Nephron (organoid): ENCODE measurements at regions not wholly inside any gene's neighbourhood (a gene's known extent, or its start where the extent isn't known, plus 50 kb on each side); places are given as distances from the start of the nearest gene placed in this dataset.

Source experiments
- H3K27ac Mint-ChIP-seq, 3 experiments: 2 replicates each; pipeline ENCODE4 v1.8.0; 2020; ENCODE audit warnings: mixed read lengths in 3 of 3, mild to moderate bottlenecking in 2 of 3, moderate library complexity in 1 of 3
- H3K27me3 Mint-ChIP-seq: 2 replicates; pipeline ENCODE4 v1.8.0; 2021; ENCODE audit warnings: low read depth, mild to moderate bottlenecking, moderate library complexity, mixed read lengths
- H3K36me3 Mint-ChIP-seq: 2 replicates; pipeline ENCODE4 v1.8.0; 2020; ENCODE audit warnings: low read depth, mixed read lengths
- H3K4me1 Mint-ChIP-seq: 2 replicates; pipeline ENCODE4 v1.8.0; 2020; ENCODE audit warnings: mixed read lengths
- H3K4me3 Mint-ChIP-seq, 3 experiments: 2 replicates each; pipeline ENCODE4 v1.8.0; 2020; ENCODE audit warnings: mild to moderate bottlenecking in 3 of 3, mixed read lengths in 3 of 3, moderate library complexity in 2 of 3
- H3K9me3 Mint-ChIP-seq: 2 replicates; pipeline ENCODE4 v1.8.0; 2020; ENCODE audit warnings: mixed read lengths
- CTCF ChIP-seq, 3 experiments: fragments of 200-600 bp; sonication (generic); IDR thresholded peaks; one replicate each; pipeline ENCODE4 v1.5.0; 2021; ENCODE audit warnings: antibody characterized with exemption in 3 of 3; ENCODE audit not compliant: unreplicated experiment in 3 of 3

DNA sequence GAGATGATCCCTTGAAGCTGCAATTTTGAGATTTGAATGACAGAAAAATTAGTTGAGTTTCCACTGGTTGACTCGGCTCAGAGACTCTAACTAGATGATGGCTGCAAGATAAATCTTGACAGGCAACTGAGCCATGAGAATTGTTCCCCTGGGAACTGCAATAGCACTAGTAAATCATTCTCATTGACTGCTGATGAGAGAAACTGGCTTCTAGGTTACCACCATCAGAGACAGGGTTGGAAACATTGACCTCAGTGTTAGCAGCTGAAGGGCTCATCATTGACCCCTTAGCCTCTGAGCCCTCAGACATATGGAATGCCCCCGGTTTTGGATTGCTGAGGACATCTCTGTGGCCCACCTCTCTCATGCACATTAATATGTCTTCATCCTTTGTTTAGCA lies 125.4 kb upstream of the COX10 start:
- H3K9me3 Mint-ChIP-seq, result peaks cover 19% of the 10 kb centered on the region
- H3K27ac Mint-ChIP-seq, result no peak overlapping the region
- H3K36me3 Mint-ChIP-seq, result peaks cover 22% of the 10 kb centered on the region
- no peak overlapping the region for H3K4me3 Mint-ChIP-seq
- H3K27me3 Mint-ChIP-seq, result peaks cover 8% of the 10 kb centered on the region
- H3K4me1 Mint-ChIP-seq, result no peaks in the 10 kb centered on the region
- no peak for TF ChIP-seq CTCF (IDR thresholded peaks at IDR 0.05; ENCODE audit: unreplicated experiment in 3 of 3)

DNA sequence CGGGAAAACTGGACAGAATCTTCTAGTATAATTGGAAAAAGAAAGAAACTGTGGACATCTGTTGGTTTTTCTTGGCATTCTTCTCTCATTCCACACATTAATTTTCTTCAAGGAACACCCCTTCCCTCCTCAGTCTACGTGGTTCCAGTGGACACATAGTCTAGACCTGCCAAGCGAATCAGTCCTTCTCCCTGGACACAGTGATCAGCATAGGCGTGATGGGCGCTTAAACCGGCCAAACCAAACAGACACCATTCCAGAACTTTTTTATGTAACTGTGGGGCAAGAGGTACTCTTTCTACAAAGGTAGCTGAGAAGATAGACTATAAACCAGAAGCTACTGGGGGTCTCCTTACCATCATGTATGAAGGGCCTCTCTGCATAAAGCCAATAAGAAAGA lies 121.8 kb upstream of the COX10 start:
- Mint-ChIP-seq H3K4me3 (no peak overlapping the region), H3K27me3 (peaks cover 8% of the 10 kb centered on the region), H3K9me3 (no peaks in the 10 kb centered on the region), H3K27ac (no peak overlapping the region), H3K4me1 (no peaks in the 10 kb centered on the region), H3K36me3 (peaks cover 3% of the 10 kb centered on the region)
- no peak for TF ChIP-seq CTCF (IDR thresholded peaks at IDR 0.05; ENCODE audit: unreplicated experiment in 3 of 3)

- TF ChIP-seq CTCF (IDR thresholded peaks at IDR 0.05; ENCODE audit: unreplicated experiment in 3 of 3), result no peak
- Mint-ChIP-seq H3K36me3 (no peaks in the 10 kb centered on the region), H3K27ac (no peak overlapping the region), H3K27me3 (peaks cover 4% of the 10 kb centered on the region), H3K4me1 (no peaks in the 10 kb centered on the region), H3K4me3 (no peak overlapping the region), H3K9me3 (no peaks in the 10 kb centered on the region)
These were observed 117.1 kb upstream of the COX10 start for GRCh38 chr17:13952009-13952750.

DNA sequence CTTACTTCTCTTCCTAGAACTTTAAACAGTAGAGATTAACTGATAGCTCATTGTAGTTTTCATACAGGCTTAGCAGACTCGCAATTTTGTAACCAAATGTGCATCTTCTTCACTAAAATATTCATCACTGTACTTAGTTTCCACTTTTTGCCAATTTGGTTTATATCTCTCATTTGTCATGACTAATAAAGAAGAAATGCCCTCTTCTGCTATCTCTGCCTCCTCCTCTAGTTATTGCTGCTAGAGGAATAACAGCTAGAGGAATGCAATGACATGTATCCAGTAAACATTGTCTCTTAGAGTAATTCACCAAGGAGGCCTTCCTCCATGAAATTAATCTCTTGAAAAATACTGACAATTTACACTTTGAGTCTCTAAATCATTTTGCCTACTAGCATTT lies 115.5 kb upstream of the COX10 start:
- no peaks in the 10 kb centered on the region for H3K9me3 Mint-ChIP-seq
- H3K36me3 Mint-ChIP-seq, result no peaks in the 10 kb centered on the region
- no peak overlapping the region for H3K4me3 Mint-ChIP-seq
- H3K27ac Mint-ChIP-seq, result no peak overlapping the region
- no peak for TF ChIP-seq CTCF (IDR thresholded peaks at IDR 0.05; ENCODE audit: unreplicated experiment in 3 of 3)
- H3K4me1 Mint-ChIP-seq, result no peaks in the 10 kb centered on the region
- no peaks in the 10 kb centered on the region for H3K27me3 Mint-ChIP-seq

- H3K4me1 Mint-ChIP-seq, result no peaks in the 10 kb centered on the region
- no peaks in the 10 kb centered on the region for H3K9me3 Mint-ChIP-seq
- no peaks in the 10 kb centered on the region for H3K27me3 Mint-ChIP-seq
- H3K4me3 Mint-ChIP-seq, result no peak overlapping the region
- H3K27ac Mint-ChIP-seq, result no peak overlapping the region
- H3K36me3 Mint-ChIP-seq, result no peaks in the 10 kb centered on the region
- TF ChIP-seq CTCF (IDR thresholded peaks at IDR 0.05; ENCODE audit: unreplicated experiment in 3 of 3), result no peak
These were observed 111.7 kb upstream of the COX10 start for GRCh38 chr17:13957636-13958035.

GRCh38 chr17:13958773-13959172 lies 110.5 kb upstream of the COX10 start:
- Mint-ChIP-seq H3K4me3 (no peak overlapping the region), H3K27ac (no peak overlapping the region), H3K36me3 (no peaks in the 10 kb centered on the region), H3K27me3 (no peaks in the 10 kb centered on the region), H3K9me3 (no peaks in the 10 kb centered on the region), H3K4me1 (no peaks in the 10 kb centered on the region)
- TF ChIP-seq CTCF (IDR thresholded peaks at IDR 0.05; ENCODE audit: unreplicated experiment in 3 of 3), result no peak
